GM19023 (cell line): ENCODE measurements at regions not wholly inside any gene's neighbourhood (a gene's known extent, or its start where the extent isn't known, plus 50 kb on each side); places are given as distances from the start of the nearest gene placed in this dataset.

Experiments
- ATAC-seq: cut with Tn5 transposase; IDR thresholded peaks from one replicate; pipeline ENCODE4 v1.9.1; 2021; ENCODE audit warnings: mild to moderate bottlenecking, moderate library complexity; ENCODE audit not compliant: unreplicated experiment

DNA sequence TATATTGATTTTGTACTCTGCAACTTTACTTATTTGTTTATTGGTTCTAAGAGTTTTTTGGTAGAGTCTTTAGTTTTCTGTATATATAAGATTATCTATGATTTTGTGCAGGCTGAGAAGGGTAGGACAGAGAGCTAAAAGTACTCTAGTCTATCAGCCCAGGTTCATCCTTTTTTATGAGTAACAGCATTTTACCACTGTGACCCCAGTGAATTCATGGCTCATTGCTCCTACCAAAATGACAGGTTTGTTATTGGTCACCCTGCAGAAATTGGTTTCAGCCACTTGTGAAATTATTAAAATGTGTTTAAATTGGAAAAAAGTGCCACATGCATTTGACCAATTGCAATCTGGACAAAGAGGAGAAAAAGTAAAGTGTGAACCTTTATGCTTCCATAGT is 421.4 kb upstream of the DAB2 start:
- no peak for ATAC-seq

DNA sequence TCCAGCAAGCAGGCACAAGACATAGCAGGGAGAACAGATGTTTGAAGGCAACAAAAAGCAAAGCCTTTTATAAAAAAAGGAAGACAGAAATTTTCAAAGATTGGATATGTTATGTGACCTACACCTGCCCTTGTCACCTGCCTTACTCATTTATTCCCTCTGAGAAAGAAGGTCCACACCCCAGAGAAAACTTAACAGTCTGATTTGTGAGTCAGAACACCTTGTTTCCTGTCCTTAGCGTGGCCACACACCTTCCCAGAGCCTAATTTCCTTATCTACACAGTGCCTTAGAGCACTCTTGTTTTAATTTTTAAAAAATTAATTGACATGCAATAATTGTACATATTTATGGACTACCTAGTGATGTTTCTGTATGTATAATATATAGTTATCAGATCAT is 419.0 kb upstream of the DAB2 start:
- ATAC-seq = no peak

DNA sequence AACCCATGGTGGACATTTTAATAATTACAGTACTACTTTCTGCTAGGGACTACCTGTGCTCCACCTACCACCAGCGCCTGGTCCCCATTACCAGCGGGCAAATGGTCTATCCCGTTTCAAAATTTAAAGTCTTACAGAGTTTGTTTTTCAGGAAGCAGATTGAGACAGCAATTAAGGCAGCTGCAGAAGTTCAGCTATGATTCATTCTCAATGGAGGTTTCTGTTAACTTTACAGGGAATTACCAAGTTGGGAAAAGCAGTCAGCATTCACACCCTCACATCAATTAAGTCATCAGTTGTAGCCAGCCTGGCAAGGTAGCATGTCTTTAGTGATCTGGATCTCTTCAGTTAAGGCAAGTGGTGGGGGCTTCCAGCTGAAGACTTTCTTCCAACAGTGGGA is 410.6 kb upstream of the DAB2 start:
- ATAC-seq = no peak

DNA sequence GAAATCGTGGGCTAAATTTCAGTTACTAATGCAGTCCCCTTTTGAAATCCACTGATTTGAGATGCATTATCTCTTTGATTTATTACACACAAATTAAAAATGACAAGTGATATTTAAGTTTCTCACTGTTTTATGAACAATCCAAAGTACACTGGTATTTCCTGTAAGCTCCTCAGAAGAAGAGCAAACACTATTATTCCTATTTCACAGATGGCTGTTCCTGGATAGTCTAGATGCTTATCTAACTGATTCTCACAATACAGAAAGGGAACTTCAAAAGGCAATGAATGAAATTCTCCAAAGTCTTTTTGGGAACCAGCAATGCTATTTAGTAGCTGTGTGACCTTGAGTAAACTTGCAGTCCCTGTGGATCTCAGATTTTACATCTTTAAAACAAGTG is 404.7 kb upstream of the DAB2 start:
- ATAC-seq = no peak

DNA sequence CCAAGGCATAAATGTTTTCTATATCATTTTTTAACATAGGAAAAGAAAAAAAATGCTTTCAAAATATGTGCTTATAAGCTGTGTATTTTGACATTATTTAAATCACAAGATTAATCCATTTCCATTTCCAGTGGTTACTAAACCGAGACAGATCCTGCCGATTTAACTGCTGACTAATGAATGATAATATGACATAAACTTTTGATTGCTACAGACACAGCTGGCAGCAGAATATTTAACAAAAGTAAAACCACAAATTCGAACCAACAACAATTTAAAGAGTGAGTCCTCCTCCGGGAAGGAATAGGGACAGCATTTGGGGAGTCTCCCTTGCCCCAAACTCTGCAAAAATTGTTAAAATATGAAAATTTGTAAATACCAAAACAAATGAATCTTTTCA is 401.3 kb upstream of the DAB2 start:
- ATAC-seq = no peak

DNA sequence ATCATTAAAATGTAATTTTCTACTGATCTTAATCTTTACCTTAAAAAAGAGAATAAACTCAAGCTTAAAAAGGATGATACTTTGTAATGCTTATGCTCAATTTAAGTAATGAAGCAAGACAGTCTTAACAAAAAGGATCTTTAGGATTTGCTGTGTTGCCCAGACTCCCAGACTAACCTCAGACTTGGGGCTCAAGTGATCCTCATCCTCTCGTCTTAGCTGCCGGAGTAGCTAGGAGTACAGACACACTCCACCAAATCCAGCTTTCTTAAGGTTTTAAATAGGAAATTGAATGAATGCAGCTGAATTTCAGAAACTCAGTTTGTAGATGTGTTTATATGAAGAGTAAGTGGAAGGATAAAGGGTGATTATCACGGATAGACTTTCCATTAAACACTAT is 400.5 kb upstream of the DAB2 start:
- no peak for ATAC-seq

DNA sequence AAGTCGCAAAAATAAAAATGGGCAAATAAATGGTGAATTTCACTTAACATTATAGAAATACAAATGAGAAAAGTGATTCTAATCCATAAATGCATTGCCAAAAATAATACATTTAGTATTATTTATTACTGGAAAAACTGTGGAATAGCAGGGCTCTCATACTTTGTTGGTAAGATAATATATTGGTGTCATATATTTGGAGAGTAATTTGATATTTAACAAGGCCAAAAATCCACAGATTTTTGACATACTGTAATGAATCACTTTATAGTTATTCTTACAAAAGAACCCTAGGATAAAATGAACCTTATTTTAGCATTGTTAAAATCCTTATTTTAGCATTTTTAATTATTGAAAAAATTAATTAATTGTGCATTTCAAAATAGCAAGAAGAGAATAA is 397.2 kb upstream of the DAB2 start:
- ATAC-seq = no peak

DNA sequence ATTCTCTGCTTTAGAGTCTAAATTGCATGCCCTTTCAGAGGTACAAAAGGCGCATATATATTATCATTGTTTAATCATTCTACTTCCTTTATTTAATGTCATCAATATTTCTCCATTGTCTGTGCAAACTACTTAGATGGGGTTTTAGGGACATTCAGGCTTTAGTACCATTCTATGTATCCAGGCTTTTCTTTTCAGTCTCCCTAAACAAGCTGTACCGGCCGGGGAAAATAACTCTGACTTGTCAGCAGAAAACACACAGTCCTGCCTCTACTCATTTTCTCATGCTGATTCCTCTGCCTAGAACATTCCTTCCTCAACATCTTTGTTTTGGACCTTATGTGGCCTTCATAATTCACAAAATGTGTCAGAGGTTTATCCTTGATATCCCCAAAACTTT is 392.1 kb upstream of the DAB2 start:
- no peak for ATAC-seq

DNA sequence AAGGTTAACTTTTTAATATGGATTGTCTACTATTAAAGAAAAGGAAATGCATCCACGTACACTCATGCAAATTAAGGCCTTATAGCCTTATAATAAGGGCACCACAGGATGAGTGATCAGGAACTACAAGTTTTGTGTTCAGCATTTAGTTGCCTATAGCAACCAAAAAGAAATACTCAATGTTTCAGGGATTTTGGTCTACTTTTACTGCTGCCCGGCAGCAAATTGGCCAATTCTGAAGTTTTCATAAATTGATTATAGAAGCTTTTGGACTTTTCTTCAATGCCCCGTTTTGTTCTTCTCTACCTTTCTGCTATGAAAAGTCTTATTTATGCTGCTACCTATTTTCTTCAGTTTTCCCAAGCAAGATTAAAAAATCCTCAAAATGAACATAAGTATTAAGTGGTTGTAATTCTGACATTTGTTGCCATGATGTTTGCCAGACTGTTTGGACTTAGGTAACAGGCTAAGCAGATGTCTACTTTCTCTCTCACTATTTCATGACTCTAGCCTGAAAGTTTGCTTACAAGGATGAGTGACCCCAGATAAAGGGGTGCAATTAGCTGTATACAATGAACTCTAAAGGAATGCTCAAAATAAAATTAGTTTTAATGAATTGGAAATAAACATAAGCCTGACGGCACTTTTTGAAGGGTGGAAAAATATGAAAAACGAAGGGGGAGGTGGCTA is 391.5 kb upstream of the DAB2 start:
- no peak for ATAC-seq

DNA sequence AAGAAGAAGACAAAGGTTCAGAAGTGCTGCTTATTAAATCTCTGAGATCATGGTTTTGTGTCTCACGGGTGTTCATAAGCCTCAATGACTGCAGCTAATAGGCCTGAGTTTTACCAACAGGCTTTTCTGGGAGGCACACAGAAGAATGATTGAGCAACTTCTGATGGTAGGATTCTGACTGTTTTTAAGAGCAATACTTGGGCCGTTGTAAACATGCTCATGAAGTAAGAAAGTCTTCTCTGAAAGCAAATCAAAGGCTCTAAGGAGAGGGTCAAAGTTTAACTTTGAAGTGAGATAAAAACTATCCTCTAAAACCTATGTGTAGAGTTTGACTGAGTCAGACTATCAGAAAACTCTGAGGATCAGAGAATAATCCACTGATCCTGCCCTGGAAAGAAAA is 390.9 kb upstream of the DAB2 start:
- no peak for ATAC-seq

DNA sequence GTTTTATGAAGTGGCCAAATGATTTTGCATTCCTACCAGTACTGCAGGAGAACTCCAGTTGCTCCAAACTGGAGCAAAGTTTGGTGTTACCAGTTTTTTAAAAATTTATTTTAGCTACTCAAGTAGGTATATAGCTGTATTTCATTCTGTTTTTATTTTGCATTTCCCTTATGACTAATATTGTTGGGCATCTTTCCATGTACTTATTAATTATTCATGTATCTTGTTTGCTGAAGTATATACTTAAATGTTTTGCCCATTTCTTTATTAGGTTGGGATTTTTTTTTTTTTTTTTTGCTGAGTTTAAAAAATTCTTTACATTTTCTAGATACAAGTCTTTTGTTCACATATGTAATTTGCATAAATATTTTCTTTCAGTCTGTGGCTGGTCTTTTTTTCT is 386.6 kb upstream of the DAB2 start:
- ATAC-seq = no peak

DNA sequence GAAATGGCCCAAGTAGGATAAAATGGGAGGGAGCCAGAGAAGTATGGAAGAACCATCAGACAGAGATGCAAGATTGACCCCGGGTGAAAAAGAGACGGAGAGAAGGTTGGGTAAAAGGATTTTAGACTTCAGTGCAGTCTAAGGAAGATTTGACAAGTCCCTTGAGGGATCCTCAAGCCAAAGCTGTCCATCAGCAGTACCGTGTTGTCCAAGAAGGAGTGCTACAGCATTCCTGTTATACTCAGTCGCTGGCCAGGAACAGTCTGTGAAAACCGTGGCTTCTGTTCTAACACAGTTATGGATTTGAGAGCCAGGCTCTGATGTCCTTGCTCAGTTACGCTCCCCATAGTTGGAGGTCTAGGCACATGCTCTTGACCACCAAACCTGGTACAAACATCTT is 383.9 kb upstream of the DAB2 start:
- ATAC-seq = no peak

DNA sequence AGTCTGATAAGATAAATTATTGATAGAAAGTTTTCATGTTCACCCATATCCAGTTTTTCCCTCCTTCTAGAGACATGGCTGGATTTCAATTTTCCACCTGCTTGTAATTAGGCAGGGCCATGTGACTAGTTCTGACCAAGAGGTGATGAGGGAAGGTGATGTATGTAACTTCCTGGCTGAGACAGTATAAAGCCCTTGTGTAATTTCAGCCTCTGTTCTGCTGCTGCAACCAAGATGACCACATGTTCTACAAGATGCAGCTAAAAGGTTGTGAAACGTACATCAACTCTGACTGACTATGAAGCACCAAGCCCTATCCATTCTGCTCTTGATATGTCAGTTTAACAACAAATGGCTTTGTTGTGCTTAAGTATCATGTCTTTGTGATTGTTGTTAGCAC is 376.5 kb upstream of the DAB2 start:
- ATAC-seq = no peak

DNA sequence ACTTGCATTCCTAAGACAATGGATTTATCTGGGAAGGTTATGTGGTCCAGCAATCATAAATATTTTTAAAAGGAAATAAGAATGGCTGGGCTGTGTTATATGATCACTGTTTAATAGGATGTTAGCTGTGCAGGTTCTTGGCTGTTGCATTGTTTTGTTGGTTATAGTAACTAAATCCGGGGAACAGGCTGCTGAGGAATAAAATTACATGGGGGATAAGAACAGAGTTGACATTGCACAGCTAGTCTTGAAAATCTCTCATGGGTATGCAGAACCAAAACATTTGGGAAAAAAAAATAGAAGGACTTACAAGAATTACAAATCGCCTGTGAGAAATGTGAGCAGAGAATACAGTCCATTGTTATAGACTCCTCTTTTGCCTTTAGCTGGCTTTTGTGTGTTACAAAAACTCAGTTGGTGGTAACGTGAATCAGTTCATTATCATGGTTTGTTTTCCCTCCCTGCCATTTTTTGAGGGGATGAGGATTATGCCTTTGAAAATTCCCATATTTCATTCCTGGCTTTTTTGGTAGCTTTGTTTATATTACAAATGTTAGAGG is 375.3 kb upstream of the DAB2 start:
- no peak for ATAC-seq

DNA sequence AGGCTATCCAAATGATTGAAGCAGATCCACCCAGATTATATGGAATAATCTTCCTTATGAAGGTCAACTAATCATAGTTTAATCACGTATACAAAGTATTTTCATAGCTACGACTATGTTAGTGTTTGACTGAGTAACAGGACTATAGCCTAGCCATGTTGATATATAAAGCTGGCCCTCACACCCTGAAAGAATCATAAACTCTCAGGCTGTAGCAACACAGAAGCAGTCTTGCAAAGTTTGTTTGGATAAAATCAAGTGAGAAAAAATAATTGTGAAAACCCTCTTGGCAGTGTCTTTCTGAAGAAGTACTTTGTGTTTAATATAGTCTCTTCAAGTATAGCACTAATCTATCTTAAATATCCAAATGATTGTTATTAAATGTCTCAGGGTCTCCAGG is 374.5 kb upstream of the DAB2 start:
- no peak for ATAC-seq

DNA sequence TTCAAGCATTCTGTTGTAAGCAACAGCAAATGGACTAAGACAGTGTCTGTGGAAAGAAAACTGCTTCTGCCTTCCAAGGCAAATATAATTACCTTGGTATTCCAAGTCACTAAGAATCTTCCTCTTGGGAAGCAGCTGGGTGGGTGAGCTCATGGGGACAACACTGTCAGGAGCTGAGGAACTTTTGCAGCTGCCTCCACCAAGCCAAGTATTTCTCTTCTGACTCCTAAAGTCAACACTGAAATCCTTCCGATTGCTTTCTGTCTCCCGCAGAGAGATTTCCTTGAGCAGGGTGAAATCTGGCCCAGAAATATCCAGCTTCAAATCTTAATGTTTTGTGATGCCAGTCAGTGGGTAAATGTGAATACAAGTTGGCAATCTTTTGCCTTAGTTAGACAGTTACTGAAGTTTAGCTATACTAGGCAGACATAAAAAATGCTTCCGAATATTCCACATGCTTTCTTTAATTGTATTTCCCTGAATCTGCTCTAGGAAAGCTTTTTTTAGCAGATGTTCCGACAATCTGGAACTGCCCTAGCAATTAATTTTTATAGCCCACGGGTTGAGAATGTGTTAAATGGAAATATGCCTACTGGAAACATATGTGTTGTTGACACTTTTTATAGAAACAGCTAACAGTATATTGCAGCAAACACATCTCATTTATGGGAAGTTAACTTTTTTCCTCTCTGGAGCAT is 369.9 kb upstream of the DAB2 start:
- ATAC-seq = no peak

DNA sequence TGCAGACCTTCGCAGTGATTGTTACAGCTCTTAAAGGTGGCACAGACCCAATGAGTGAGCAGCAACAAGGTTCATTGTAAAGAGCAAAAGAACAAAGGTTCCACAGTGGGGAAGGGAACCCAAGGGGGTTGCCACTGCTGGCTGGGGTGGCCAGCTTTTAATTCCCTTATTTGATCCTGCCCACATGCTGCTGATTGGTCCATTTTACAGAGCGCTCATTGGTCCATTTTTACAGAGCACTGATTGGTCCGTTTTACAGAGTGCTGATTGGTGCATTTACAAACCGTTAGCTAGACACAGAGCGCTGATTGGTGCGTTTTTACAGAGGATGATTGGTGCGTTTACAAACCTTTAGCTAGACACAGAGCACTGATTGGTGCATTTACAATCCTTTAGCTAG is 360.6 kb upstream of the DAB2 start:
- ATAC-seq = no peak

DNA sequence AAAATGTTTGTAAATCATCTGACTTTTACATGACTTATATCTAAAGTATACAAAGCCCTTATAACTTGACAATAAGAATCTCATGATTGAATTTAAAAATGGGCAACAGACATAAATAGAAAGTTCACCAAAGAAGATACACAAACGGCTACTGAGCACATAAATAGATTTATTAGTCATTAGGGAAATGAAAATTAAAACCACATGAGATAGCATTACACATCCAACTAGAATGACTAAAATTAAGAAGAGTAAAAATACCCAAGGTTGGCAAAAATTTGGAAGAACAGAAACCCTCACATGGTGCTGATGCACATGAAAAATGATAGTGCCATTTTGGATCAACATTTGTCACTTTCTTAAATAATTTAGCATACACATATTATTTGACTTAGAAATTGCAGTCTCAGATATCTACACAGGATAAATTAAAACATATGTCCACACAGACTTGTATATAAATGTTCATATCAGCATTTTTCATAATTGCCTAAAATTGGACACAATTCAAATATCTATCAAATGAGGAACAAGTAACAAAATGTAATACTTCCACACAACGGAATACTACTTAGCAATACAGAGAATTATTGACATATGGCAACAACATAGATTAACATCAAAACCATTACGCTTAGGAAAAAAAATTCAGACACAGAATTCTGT is 359.1 kb upstream of the DAB2 start:
- ATAC-seq = no peak

DNA sequence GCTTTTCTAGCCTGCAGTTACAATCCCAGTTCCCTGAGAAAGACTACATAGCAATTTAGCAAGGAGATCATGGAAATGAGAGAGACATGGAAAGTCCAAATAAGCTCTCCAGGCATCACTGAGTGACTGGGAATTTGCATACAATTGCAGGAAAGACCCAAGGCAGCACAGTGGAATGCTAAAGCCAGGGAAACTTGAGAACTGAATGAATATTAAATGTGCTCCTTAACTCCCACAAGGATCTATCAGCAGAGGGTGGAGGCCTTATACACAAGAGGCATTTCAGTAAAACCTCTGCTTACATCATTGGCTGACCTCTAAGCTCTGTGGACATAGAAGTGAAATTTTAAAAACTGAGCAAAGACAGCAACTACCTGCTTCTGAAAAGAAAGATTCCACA is 355.6 kb upstream of the DAB2 start:
- no peak for ATAC-seq

DNA sequence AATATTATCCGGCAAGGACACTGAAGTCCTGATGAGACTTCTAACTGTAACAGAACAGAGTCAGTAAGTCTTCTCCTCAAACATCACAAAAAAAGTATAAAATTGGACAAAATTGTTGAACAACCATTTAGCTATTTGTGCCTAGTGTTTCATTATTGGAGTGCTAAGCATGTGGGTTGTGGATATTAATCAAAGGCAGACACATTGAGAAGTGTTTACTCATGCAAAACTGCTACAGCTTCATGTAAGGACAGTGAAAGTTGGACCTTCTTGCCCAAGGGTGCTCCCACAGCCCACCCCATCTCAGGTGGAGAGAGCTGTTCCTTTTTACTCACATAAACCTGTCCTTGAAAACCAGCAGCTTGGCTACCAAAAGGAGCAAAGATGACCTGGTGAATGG is 355.1 kb upstream of the DAB2 start:
- no peak for ATAC-seq

DNA sequence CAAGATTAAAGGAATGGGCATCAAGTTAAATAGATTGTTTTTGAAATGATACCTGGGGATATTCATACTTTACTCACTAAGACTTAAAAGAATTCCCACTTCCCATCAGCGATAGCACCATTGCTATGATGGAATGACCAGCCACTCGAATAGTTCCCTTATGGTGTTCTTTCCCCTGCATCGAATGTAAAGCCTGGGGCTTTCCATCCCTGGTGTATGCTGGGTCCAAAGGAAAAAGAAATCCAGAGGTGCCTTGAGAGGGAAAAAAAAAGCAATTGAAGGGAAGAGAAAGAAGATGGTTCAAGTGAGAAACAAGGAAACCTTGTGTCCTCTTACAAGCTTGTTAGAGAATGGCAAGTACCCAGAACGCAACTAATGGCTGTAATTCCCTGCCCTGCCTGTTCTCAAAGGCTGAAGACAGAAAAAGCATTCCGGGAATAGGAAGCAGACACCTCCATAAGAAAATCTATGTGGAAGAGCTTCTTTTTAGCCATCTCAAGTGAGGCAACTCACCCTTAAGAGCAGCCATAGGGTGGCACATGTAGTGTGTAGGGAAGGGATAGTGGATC is 351.1 kb upstream of the DAB2 start:
- ATAC-seq = no peak
